ENCODE measurements at regions not wholly inside any gene's neighbourhood (a gene's known extent, or its start where the extent isn't known, plus 50 kb on each side); places are given as distances from the start of the nearest gene placed in this dataset.
A peak's percentile ranks its signal among the peaks of the same experiment; 100 is the strongest.

GRCh38 chr11:130780437-130780836 lies 135.8 kb downstream of the SNX19 start:
- DNase-seq = no peak

GRCh38 chr11:130781931-130782330 lies 134.3 kb downstream of the SNX19 start:
- DNase-seq = no peak

- no peak for DNase-seq
Observed at GRCh38 chr11:130782361-130783222, 133.7 kb downstream of the SNX19 start.

GRCh38 chr11:130783323-130783722 lies 133.0 kb downstream of the SNX19 start:
- no peak for DNase-seq

- DNase-seq = peak; percentile 5
Observed at GRCh38 chr11:130785380-130786116, 130.7 kb downstream of the SNX19 start.

GRCh38 chr11:130786586-130786985 lies 129.7 kb downstream of the SNX19 start:
- no peak for DNase-seq

GRCh38 chr11:130787092-130787616 lies 129.1 kb downstream of the SNX19 start:
- no peak for DNase-seq

- DNase-seq = no peak
Observed at GRCh38 chr11:130787973-130788570, 128.2 kb downstream of the SNX19 start.

- DNase-seq = no peak
Observed at GRCh38 chr11:130789056-130789640, 127.1 kb downstream of the SNX19 start.

GRCh38 chr11:130790689-130791088 lies 125.6 kb downstream of the SNX19 start:
- no peak for DNase-seq

- no peak for DNase-seq
Observed at GRCh38 chr11:130792772-130793171, 123.5 kb downstream of the SNX19 start.

- no peak for DNase-seq
Observed at GRCh38 chr11:130796828-130797227, 119.5 kb downstream of the SNX19 start.

- DNase-seq = no peak
Observed at GRCh38 chr11:130798280-130798679, 118.0 kb downstream of the SNX19 start.

GRCh38 chr11:130798801-130799200 lies 117.5 kb downstream of the SNX19 start:
- DNase-seq = no peak

- DNase-seq = no peak
Observed at GRCh38 chr11:130801333-130802122, 114.8 kb downstream of the SNX19 start.

- no peak for DNase-seq
Observed at GRCh38 chr11:130802567-130802966, 113.7 kb downstream of the SNX19 start.

- DNase-seq = no peak
Observed at GRCh38 chr11:130804306-130805076, 111.8 kb downstream of the SNX19 start.

- no peak for DNase-seq
Observed at GRCh38 chr11:130806746-130807145, 109.5 kb downstream of the SNX19 start.

- DNase-seq = no peak
Observed at GRCh38 chr11:130808541-130808940, 107.7 kb downstream of the SNX19 start.

GRCh38 chr11:130813196-130813595 lies 103.1 kb downstream of the SNX19 start:
- DNase-seq = no peak

GRCh38 chr11:130813638-130814037 lies 102.6 kb downstream of the SNX19 start:
- peak; percentile 20 for DNase-seq

Data from NCI-H82 (cell line).